GM23338 (cell line): ENCODE measurements at regions not wholly inside any gene's neighbourhood (a gene's known extent, or its start where the extent isn't known, plus 50 kb on each side); places are given as distances from the start of the nearest gene placed in this dataset.

Source experiments
- ATAC-seq: fragments of 200-7000 bp; cut with Tn5 transposase; 3 replicates; pipeline ENCODE4 v1.9.1; 2020
- DNase-seq: peaks from one replicate; pipeline ENCODE4 v3.0.0-alpha.2; 2015; ENCODE audit warnings: low spot score
- H2AFZ ChIP-seq: fragments of 200-600 bp; sonication (generic); 2 replicates; pipeline ENCODE4 v1.8.0; 2016; ENCODE audit warnings: antibody characterized with exemption, mild to moderate bottlenecking, moderate library complexity
- H3F3A ChIP-seq: fragments of 200-600 bp; sonication (generic); replicated peaks from 2 replicates; pipeline ENCODE4 v1.8.0; 2017; ENCODE audit warnings: antibody characterized with exemption, mixed run types, low read depth
- H3K27ac ChIP-seq: fragments of 200-600 bp; sonication (generic); 2 replicates; pipeline ENCODE4 v1.6.1; 2016; ENCODE audit warnings: low read depth
- H3K27me3 ChIP-seq: fragments of 200-600 bp; sonication (generic); 2 replicates; pipeline ENCODE4 v1.8.0; 2016; ENCODE audit warnings: mild to moderate bottlenecking, mixed run types, moderate library complexity; ENCODE audit not compliant: insufficient read depth
- H3K36me3 ChIP-seq: fragments of 200-600 bp; sonication (generic); 2 replicates; pipeline ENCODE4 v1.8.0; 2016; ENCODE audit warnings: mild to moderate bottlenecking; ENCODE audit not compliant: insufficient read depth
- H3K4me1 ChIP-seq: fragments of 200-600 bp; sonication (generic); 2 replicates; pipeline ENCODE4 v1.8.0; 2016; ENCODE audit warnings: mild to moderate bottlenecking, moderate library complexity; ENCODE audit not compliant: insufficient read depth
- H3K4me2 ChIP-seq: fragments of 200-600 bp; sonication (generic); 2 replicates; pipeline ENCODE4 v1.7.1; 2017; ENCODE audit warnings: mixed run types
- H3K4me3 ChIP-seq: fragments of 200-600 bp; sonication (generic); 2 replicates; pipeline ENCODE4 v1.6.1; 2016; ENCODE audit warnings: mixed run types
- H3K79me2 ChIP-seq: fragments of 200-600 bp; sonication (generic); replicated peaks from 2 replicates; pipeline ENCODE4 v1.8.0; 2017; ENCODE audit warnings: mild to moderate bottlenecking; ENCODE audit not compliant: insufficient read depth
- H3K9me2 ChIP-seq: fragments of 200-600 bp; sonication (generic); 2 replicates; pipeline ENCODE4 v1.8.0; 2017; ENCODE audit not compliant: insufficient read depth
- H4K20me1 ChIP-seq: fragments of 200-600 bp; sonication (generic); replicated peaks from 2 replicates; pipeline ENCODE4 v1.8.0; 2017; ENCODE audit warnings: mild to moderate bottlenecking; ENCODE audit not compliant: insufficient read depth
- H3K27ac Mint-ChIP-seq: 2 replicates; pipeline ENCODE4 v1.8.0; 2020; ENCODE audit warnings: inconsistent platforms, mild to moderate bottlenecking, moderate library complexity, mixed read lengths
- H3K27me3 Mint-ChIP-seq: 3 replicates; pipeline ENCODE4 v1.8.0; 2022; ENCODE audit warnings: low read depth, mild to moderate bottlenecking, moderate library complexity, mixed read lengths, inconsistent platforms; ENCODE audit not compliant: insufficient read depth, poor library complexity
- H3K36me3 Mint-ChIP-seq: 3 replicates; pipeline ENCODE4 v1.8.0; 2021; ENCODE audit warnings: low read depth, mild to moderate bottlenecking, inconsistent platforms, moderate library complexity, mixed read lengths
- H3K4me1 Mint-ChIP-seq: 3 replicates; pipeline ENCODE4 v1.8.0; 2020; ENCODE audit warnings: mild to moderate bottlenecking, inconsistent platforms, mixed read lengths
- H3K4me3 Mint-ChIP-seq: 3 replicates; pipeline ENCODE4 v1.8.0; 2021; ENCODE audit warnings: moderate library complexity, mild to moderate bottlenecking, inconsistent platforms, mixed read lengths
- H3K9me3 Mint-ChIP-seq: 3 replicates; pipeline ENCODE4 v1.8.0; 2020; ENCODE audit warnings: moderate library complexity, mild to moderate bottlenecking, inconsistent platforms, mixed read lengths
- CREB1 ChIP-seq: fragments of 250-450 bp; sonication (Bioruptor Pico); IDR thresholded peaks from 2 replicates; pipeline ENCODE4 v1.5.0; 2020; ENCODE audit warnings: low read depth, mild to moderate bottlenecking, moderate library complexity
- EZH2 ChIP-seq: fragments of 200-600 bp; sonication (generic); IDR thresholded peaks from one replicate; pipeline ENCODE4 v1.8.0; 2017; ENCODE audit warnings: antibody characterized with exemption, mild to moderate bottlenecking, low read depth; ENCODE audit not compliant: unreplicated experiment
- EZH2phosphoT487 ChIP-seq: fragments of 200-600 bp; sonication (generic); IDR thresholded peaks from one replicate; pipeline ENCODE4 v1.8.1; 2018; ENCODE audit warnings: antibody characterized with exemption; ENCODE audit not compliant: unreplicated experiment
- JUNB ChIP-seq: IDR thresholded peaks from one replicate; pipeline ENCODE4 v1.6.1; 2016; ENCODE audit warnings: antibody characterized with exemption; ENCODE audit not compliant: unreplicated experiment
- NANOG ChIP-seq: IDR thresholded peaks from 2 replicates; pipeline ENCODE4 v1.6.1; 2016; ENCODE audit warnings: antibody characterized with exemption, borderline replicate concordance
- POLR2AphosphoS5 ChIP-seq: IDR thresholded peaks from 2 replicates; pipeline ENCODE4 v1.6.1; 2016; ENCODE audit warnings: antibody characterized with exemption, low read depth
- STAT1 ChIP-seq: IDR thresholded peaks from one replicate; pipeline ENCODE4 v1.6.1; 2016; ENCODE audit warnings: antibody characterized with exemption; ENCODE audit not compliant: unreplicated experiment
- ZNF114 ChIP-seq: fragments of 250-450 bp; sonication (Bioruptor Pico); IDR thresholded peaks from 2 replicates; pipeline ENCODE4 v1.5.0; 2020; ENCODE audit warnings: mild to moderate bottlenecking, moderate library complexity
- ZNF331 ChIP-seq: fragments of 250-450 bp; sonication (Bioruptor Pico); IDR thresholded peaks from 2 replicates; pipeline ENCODE4 v1.5.0; 2020; ENCODE audit warnings: low read depth, mild to moderate bottlenecking, moderate library complexity
- TF ChIP-seq, protein P1 (sequence below), 2 experiments: fragments of 200-600 bp in 1 of 2; sonication (generic) in 1 of 2; conservative IDR thresholded peaks; 2 replicates each; pipeline versions ENCODE4 v1.5.1 to v1.6.1; 2016 to 2017; ENCODE audit warnings: antibody characterized with exemption in 2 of 2, low read depth in 2 of 2, mild to moderate bottlenecking in 2 of 2, moderate library complexity in 1 of 2
- TF ChIP-seq, protein P2 (sequence below): IDR thresholded peaks from 2 replicates; pipeline ENCODE4 v1.6.1; 2016; ENCODE audit warnings: antibody characterized with exemption
- TF ChIP-seq, protein P3 (sequence below): IDR thresholded peaks from one replicate; pipeline ENCODE4 v1.6.1; 2018; ENCODE audit warnings: antibody characterized with exemption; ENCODE audit not compliant: unreplicated experiment
- TF ChIP-seq, protein P4 (sequence below): fragments of 250-450 bp; sonication (Bioruptor Pico); IDR thresholded peaks from 2 replicates; pipeline ENCODE4 v1.5.0; 2020; ENCODE audit warnings: mild to moderate bottlenecking, moderate library complexity

DNA sequence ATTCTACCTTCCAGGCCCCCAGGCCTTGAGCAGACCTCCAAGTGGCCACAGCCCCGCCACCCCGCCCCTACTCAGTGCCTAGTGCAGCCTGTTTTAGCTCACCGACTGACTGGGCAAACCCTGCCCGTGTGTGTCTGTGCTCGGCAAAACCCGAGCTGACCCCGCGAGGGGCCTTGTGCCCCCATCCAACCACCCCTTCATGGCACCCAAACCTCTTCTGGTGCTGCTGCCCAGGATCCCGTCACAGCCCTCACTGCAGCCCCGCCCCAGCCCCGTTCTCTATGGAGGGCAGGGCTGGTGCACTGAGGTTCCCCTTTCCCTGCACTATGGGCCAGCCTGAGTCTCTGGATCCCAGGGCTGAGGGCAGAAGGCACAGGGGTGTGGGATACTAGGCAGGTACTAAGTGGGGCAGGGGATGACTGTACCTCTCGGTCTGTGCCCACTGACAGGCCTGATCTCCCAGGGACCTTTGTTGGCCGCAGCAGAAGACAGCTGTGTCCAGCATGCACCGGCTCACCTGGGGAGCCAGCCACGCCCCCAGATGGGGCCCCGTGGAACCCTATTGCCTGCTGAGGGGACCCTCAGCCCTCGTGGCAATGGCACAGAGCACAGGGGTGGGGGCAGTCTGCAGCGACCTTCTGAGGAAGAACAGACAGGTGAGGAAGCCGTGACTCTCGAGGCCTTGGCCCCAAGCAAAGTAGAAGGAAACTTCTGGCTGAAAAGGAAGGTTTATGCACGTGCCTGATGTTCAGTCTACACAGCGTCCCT lies 69.9 kb upstream of the OTOS start:
- no peak overlapping the region for H2AFZ ChIP-seq
- Mint-ChIP-seq H3K27ac (no peak overlapping the region), H3K4me1 (peaks cover 8% of the 10 kb centered on the region), H3K9me3 (peaks cover 14% of the 10 kb centered on the region; the same call in 2 of the 3 replicates), H3K36me3 (no peaks in the 10 kb centered on the region), H3K4me3 (no peak overlapping the region), H3K27me3 (peaks cover 13% of the 10 kb centered on the region)
- DNase-seq, result no peak
- no peaks in the 10 kb centered on the region for H3K27me3 ChIP-seq
- no peaks in the 10 kb centered on the region for H3K36me3 ChIP-seq
- ATAC-seq, result no peak
- no peak overlapping the region for H3K4me3 ChIP-seq
- no peak overlapping the region for H3K27ac ChIP-seq
- H3K4me2 ChIP-seq, result no peak overlapping the region
- H3K4me1 ChIP-seq, result peaks cover 8% of the 10 kb centered on the region
- no peak for TF ChIP-seq POLR2AphosphoS5
- no peak for TF ChIP-seq STAT1
- TF ChIP-seq EZH2, result no peak
- no peak for TF ChIP-seq ZNF331 (CRISPR knock-in tag)
- TF ChIP-seq NANOG, result no peak
- TF ChIP-seq ZNF114 (CRISPR knock-in tag), result no peak
- TF ChIP-seq JUNB, result no peak
- TF ChIP-seq EZH2phosphoT487, result no peak
- TF ChIP-seq, protein P1, sequence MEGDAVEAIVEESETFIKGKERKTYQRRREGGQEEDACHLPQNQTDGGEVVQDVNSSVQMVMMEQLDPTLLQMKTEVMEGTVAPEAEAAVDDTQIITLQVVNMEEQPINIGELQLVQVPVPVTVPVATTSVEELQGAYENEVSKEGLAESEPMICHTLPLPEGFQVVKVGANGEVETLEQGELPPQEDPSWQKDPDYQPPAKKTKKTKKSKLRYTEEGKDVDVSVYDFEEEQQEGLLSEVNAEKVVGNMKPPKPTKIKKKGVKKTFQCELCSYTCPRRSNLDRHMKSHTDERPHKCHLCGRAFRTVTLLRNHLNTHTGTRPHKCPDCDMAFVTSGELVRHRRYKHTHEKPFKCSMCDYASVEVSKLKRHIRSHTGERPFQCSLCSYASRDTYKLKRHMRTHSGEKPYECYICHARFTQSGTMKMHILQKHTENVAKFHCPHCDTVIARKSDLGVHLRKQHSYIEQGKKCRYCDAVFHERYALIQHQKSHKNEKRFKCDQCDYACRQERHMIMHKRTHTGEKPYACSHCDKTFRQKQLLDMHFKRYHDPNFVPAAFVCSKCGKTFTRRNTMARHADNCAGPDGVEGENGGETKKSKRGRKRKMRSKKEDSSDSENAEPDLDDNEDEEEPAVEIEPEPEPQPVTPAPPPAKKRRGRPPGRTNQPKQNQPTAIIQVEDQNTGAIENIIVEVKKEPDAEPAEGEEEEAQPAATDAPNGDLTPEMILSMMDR (conservative IDR thresholded peaks at IDR 0.05; ENCODE audit: low read depth in 2 of 2), result no peak
- TF ChIP-seq, protein P2, sequence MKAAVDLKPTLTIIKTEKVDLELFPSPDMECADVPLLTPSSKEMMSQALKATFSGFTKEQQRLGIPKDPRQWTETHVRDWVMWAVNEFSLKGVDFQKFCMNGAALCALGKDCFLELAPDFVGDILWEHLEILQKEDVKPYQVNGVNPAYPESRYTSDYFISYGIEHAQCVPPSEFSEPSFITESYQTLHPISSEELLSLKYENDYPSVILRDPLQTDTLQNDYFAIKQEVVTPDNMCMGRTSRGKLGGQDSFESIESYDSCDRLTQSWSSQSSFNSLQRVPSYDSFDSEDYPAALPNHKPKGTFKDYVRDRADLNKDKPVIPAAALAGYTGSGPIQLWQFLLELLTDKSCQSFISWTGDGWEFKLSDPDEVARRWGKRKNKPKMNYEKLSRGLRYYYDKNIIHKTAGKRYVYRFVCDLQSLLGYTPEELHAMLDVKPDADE, result no peak
- TF ChIP-seq CREB1 (CRISPR knock-in tag), result no peak
- TF ChIP-seq, protein P3, sequence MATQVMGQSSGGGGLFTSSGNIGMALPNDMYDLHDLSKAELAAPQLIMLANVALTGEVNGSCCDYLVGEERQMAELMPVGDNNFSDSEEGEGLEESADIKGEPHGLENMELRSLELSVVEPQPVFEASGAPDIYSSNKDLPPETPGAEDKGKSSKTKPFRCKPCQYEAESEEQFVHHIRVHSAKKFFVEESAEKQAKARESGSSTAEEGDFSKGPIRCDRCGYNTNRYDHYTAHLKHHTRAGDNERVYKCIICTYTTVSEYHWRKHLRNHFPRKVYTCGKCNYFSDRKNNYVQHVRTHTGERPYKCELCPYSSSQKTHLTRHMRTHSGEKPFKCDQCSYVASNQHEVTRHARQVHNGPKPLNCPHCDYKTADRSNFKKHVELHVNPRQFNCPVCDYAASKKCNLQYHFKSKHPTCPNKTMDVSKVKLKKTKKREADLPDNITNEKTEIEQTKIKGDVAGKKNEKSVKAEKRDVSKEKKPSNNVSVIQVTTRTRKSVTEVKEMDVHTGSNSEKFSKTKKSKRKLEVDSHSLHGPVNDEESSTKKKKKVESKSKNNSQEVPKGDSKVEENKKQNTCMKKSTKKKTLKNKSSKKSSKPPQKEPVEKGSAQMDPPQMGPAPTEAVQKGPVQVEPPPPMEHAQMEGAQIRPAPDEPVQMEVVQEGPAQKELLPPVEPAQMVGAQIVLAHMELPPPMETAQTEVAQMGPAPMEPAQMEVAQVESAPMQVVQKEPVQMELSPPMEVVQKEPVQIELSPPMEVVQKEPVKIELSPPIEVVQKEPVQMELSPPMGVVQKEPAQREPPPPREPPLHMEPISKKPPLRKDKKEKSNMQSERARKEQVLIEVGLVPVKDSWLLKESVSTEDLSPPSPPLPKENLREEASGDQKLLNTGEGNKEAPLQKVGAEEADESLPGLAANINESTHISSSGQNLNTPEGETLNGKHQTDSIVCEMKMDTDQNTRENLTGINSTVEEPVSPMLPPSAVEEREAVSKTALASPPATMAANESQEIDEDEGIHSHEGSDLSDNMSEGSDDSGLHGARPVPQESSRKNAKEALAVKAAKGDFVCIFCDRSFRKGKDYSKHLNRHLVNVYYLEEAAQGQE, result no peak
- TF ChIP-seq, protein P4, sequence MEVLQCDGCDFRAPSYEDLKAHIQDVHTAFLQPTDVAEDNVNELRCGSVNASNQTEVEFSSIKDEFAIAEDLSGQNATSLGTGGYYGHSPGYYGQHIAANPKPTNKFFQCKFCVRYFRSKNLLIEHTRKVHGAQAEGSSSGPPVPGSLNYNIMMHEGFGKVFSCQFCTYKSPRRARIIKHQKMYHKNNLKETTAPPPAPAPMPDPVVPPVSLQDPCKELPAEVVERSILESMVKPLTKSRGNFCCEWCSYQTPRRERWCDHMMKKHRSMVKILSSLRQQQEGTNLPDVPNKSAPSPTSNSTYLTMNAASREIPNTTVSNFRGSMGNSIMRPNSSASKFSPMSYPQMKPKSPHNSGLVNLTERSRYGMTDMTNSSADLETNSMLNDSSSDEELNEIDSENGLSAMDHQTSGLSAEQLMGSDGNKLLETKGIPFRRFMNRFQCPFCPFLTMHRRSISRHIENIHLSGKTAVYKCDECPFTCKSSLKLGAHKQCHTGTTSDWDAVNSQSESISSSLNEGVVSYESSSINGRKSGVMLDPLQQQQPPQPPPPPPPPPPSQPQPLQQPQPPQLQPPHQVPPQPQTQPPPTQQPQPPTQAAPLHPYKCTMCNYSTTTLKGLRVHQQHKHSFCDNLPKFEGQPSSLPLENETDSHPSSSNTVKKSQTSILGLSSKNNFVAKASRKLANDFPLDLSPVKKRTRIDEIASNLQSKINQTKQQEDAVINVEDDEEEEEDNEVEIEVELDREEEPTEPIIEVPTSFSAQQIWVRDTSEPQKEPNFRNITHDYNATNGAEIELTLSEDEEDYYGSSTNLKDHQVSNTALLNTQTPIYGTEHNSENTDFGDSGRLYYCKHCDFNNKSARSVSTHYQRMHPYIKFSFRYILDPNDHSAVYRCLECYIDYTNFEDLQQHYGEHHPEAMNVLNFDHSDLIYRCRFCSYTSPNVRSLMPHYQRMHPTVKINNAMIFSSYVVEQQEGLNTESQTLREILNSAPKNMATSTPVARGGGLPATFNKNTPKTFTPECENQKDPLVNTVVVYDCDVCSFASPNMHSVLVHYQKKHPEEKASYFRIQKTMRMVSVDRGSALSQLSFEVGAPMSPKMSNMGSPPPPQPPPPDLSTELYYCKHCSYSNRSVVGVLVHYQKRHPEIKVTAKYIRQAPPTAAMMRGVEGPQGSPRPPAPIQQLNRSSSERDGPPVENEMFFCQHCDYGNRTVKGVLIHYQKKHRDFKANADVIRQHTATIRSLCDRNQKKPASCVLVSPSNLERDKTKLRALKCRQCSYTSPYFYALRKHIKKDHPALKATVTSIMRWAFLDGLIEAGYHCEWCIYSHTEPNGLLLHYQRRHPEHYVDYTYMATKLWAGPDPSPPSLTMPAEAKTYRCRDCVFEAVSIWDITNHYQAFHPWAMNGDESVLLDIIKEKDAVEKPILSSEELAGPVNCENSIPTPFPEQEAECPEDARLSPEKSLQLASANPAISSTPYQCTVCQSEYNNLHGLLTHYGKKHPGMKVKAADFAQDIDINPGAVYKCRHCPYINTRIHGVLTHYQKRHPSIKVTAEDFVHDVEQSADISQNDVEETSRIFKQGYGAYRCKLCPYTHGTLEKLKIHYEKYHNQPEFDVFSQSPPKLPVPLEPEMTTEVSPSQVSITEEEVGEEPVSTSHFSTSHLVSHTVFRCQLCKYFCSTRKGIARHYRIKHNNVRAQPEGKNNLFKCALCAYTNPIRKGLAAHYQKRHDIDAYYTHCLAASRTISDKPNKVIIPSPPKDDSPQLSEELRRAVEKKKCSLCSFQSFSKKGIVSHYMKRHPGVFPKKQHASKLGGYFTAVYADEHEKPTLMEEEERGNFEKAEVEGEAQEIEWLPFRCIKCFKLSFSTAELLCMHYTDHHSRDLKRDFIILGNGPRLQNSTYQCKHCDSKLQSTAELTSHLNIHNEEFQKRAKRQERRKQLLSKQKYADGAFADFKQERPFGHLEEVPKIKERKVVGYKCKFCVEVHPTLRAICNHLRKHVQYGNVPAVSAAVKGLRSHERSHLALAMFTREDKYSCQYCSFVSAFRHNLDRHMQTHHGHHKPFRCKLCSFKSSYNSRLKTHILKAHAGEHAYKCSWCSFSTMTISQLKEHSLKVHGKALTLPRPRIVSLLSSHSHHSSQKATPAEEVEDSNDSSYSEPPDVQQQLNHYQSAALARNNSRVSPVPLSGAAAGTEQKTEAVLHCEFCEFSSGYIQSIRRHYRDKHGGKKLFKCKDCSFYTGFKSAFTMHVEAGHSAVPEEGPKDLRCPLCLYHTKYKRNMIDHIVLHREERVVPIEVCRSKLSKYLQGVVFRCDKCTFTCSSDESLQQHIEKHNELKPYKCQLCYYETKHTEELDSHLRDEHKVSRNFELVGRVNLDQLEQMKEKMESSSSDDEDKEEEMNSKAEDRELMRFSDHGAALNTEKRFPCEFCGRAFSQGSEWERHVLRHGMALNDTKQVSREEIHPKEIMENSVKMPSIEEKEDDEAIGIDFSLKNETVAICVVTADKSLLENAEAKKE, result no peak
- no peaks in the 10 kb centered on the region for H3F3A ChIP-seq
- H3K9me2 ChIP-seq, result no peaks in the 10 kb centered on the region
- H4K20me1 ChIP-seq, result no peaks in the 10 kb centered on the region
- no peaks in the 10 kb centered on the region for H3K79me2 ChIP-seq
